GM19023 (cell line): ENCODE measurements at regions not wholly inside any gene's neighbourhood (a gene's known extent, or its start where the extent isn't known, plus 50 kb on each side); places are given as distances from the start of the nearest gene placed in this dataset.

Source experiments
- ATAC-seq: cut with Tn5 transposase; IDR thresholded peaks from one replicate; pipeline ENCODE4 v1.9.1; 2021; ENCODE audit warnings: mild to moderate bottlenecking, moderate library complexity; ENCODE audit not compliant: unreplicated experiment

DNA sequence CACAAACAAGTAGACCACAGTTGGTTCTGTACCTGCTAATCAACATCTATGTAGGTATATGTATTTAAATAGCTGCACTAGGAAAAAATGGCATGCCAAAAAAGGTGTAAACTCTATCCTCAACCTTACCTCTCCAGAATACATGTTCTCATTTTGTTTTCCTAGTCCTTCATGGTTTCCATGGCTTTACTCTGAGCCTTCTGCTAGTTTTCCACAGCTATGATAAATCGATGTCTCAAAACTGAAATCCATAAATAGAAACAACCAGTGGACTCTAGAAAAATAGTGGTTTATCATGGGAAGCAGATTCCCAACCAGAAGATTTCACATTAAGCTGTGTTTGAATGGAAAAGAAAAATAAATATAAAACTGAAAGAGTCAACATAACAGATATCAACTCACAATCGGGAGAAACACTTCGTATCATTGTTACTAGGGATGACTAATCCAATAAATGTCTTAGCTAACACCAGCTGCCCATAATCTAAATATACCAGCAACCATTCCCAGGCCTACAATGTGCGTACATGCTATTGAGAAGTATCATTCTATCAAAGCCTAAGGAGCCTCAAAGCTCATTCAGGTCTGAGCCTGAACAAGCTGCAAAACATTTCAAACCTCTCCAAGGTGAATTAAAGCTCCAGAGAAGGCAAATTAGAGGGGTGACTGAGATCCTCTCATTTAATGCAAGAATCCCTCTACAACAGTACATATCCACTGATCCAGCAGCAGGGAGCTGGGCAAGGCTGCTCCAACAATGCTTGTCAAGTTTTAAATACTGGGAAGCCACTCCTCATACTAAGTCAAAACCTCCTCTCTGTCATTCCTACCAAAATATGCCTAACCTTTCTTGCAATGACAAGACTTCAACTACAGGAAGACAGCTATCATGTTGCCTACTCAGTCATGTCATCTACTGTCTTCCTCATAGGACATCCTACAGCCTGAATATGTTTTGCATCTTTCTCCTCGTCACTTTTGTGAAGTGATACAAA lies 90.2 kb downstream of the KCTD12 start:
- ATAC-seq, result no peak

DNA sequence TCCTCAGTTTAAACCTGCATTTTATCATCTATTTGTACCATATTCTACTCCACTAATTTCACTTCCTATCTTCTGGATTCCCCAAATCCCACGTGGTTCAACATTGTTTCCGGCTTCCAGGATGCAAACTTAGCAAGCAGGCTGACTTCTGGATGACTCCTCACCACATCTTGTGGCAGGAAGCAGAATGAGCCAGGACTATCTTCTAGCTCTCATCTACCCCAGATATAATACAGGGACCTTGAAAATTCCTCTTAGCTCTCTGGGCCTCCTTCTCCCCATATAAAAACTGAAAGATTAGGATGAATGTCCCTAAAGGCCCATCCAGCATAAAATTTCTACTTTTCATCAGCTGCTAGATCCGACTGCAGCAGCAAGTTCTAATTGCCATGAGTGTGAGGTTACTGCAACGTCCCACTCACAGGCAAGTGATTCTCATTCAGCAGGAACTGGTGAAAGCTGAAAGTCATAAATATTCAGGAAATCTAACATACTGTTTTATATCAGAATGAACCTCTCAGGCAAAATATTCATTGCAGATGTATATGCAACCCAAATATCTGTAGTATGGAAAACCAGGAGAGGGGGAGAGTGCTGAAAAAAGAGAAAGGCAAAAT lies 93.4 kb downstream of the KCTD12 start:
- ATAC-seq, result no peak

DNA sequence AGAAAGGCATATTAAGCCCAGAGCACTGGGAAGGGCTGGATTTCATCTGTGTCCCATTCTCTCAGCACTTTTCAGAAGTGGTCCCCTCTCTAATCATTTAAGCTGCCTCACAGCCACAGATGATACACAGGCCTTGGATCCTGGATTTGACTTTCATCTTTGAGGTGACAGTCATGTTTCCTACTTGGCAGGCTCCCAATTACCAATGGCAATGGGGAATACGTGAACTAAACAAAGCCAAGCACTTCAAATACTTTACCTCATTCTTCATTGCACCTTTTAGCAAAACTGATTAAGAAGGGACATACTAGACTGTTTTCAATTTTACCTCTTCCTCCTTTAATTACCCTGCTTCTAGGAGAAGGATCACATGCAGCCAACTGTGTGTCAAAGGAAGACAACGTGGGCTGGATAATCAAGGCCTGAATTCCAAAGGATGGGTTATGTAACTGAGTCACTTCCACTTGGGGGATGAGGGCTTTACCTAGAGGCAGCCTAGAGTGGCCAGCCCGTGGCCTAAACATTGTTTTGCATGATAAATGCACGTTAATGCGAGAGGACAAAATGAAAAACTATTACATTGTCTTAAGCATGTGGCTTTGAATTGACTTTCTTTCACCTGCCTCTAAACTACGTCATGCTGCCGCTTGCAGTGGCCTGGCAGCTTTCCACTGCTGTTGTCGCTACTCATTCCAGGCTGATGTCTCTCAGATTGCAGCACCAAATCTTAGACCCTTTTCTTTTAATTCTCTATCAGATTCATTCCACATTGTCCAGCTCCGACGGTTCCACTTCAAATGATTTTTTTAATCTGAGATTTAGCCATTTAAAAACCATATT lies 95.0 kb downstream of the KCTD12 start:
- ATAC-seq, result no peak

DNA sequence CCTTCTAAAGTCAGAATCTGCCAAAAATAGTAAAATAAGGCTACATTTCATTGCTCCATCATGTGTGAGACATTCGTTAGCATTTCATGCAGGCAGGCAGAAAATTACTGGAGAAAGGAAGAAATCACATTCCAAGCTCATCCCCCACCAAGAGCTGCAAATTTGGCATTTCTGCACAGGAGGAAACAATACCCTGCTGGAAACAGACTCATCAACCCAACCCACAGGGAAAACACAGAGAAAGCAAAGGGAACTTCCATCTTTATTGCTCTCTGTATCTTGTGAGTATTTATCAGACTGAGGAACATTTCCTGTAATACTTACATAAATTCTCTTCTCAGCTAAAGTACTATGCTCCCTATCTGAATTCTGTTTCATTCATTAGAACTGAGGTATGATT lies 95.7 kb downstream of the KCTD12 start:
- ATAC-seq, result no peak

DNA sequence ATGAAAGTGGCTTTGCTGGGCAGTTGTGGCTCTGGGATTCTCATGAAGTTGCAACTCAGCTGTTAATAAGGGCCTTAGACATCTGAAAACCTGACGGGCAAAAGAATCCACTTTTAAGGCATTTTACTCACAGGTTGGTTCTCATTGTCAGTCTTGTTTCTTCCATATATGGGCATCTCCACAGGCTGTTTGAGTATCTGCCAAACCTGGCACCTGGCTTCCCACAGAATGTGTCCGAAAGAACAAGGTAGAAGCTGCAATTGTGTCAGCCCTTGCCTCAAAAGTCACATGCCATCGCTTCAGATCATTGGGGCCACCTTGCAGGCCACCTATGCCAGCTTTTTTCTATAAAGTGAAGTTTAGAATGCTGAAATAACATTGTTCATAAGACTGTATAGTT lies 102.4 kb downstream of the KCTD12 start:
- no peak for ATAC-seq

DNA sequence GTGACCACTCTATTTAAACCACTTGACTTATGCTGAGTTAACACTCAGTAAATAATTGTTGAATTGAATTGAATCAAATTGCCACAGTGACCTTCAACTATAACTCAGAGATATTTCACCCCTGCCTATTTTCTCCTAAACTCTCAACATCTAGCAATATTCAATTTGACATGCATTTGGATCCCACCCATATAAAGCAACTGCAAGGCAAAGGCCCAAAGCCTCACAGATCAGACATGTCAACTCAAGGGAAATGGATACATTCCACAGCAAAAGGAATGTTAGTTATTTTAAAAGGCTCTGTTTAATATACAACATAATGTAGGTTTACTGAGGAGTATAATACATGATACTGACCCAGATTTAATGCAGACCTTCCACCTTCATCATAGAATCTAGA lies 107.4 kb downstream of the KCTD12 start:
- ATAC-seq, result no peak

DNA sequence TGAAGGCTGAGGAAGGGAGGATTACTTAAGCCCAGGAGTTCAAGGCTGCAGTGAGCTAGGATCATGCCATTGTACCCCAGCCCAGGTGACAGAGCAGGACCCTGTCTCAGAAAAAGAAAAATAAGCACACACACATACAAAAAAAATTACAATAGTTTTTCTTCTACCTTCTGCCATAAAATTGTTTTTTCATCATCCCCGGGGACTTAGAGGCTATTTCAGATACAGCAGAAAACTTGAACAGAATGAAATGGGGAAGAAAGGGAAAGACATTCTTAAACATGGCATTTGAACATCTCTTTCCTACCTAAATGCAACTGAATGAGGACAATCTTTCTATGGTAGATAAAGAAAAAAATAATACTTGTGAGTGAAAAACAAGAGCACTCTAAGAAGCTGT lies 109.1 kb downstream of the KCTD12 start:
- ATAC-seq, result no peak

DNA sequence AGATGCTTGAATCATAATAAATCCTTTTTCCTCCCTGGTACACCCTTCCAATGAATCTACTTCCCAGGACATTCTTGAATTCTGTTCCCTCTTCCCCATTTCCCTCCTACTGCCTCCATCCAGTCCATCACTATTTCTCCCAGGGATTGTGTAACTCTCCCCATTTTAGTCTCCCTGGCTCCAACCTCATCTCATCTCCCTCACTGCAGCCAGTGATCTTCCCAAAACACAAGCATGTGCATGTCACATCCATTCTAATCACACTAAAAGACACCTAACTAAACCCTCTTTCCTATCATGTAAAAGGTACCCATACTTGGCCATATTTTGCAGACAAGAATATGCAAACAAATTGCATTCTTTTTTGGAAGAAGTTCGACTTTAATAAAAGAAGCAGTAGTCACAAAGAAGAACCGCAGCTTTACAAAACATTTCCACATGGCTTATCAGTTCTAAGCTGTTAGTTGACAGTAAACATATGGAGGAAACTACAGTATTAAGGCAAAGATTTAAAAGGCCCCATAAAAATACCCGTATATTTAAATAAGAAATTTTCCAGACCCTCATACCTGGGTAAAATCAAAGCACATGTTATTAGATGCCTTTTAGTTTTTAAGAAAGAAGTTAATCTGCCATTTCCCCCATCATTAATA lies 111.0 kb downstream of the KCTD12 start:
- ATAC-seq, result no peak

DNA sequence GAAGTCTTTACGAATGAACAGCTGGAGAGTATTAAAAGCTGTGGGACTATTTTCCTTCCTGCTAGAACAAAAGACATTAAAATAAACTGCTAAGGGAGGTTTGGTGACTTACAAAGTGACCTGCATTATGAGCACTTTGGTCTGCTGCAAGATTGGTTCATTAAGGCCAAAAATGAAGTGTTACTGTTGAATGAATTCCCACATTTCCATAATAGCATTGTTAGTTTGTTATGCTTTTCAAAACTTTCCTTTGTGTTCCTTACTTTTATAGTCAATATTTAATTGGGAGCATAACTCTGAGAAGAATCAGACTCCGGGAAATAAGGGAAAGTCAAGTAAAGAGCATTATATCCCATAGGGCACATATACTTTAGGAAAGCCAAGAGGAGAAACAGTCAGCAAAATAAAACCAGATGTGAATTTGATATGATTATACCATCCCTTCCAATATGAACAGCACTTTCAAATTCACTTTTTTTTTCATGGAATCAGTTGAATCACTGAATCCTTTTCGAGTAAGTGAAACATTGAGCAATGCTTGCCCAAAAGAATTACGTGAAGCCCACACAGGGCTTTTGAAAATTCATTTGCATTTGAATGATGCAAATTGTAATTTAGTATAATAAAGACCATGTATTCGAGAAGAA lies 112.6 kb downstream of the KCTD12 start:
- ATAC-seq, result no peak

DNA sequence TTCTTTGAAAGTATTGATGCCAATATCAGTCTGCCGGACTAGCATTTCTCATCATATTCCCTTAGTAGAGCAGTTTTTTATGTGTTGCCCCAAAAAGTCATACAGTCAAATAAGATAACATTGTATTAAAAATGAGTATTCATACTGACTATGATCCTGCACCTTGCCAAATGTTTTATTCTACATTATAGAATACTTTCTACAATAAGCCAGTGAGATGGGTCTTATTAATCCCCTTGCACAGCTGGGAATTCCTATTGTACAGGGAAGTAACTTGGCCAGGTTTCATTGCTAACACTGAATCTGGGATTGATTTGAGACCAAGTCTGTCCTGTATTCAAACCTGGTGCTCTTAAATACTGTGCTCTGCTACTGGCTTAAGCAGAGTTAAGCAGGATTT lies 114.0 kb downstream of the KCTD12 start:
- ATAC-seq, result no peak

DNA sequence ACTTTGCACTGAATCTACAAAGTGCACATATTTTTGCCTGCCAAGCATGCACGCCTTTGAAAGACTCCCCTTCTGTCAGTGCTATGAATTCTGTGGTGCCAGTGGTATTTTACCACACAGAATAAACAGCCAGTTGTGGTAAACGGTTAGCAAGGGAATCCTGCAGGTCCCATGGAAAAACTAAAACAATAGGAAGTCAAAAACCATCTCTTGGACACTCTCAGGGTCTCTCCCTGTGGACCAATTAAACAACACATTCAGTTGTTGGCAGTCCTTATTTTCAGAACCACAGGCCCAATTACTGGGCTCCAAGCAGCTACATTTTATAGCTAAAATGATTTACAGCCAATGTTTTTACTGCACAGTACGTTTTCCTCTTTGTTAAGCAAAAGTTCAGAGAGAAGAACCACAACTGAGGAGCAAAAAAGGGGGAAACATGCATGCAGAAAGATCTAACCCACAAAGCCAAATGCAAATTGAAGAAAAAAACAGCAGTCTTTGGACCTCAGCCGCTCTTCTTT lies 116.9 kb downstream of the KCTD12 start:
- no peak for ATAC-seq

DNA sequence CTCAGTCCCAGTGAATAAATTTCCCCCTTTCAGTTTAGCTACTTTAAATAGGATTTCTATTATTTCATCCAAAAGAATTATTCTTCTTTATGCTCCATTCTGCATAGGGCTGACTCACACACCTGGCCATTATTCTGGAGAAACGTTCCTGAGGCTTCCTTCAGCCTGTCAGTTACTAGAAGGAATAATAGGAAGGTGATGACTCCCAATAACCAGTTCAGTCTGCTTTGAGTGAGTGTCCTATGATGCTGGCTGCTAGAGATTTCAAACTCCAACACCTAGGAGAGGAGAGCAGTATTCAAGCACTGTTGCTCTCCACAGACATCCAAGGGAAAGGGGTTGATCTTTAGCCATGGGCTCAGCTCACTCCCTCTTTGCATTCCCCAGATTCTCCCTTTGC lies 117.8 kb downstream of the KCTD12 start:
- no peak for ATAC-seq

DNA sequence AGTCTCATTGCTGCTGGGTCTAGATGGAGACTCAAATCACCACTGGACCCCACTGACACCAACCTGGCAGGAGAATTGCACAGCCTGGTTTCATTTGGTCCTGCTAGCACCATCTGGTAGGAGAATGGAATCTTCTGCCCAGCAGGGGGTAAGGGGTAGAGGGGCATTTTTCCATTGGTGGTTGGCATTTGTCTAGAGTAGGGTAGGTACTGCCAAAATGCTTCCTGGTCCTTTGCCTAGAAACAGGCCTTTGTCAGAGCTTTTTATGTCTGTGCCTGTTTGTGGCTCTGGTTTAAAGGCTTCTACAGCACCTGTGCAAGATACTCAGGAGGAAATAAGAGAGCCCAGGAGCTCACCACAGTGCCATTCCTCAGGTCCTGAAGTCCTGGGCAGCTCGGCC lies 121.3 kb downstream of the KCTD12 start:
- ATAC-seq, result no peak

DNA sequence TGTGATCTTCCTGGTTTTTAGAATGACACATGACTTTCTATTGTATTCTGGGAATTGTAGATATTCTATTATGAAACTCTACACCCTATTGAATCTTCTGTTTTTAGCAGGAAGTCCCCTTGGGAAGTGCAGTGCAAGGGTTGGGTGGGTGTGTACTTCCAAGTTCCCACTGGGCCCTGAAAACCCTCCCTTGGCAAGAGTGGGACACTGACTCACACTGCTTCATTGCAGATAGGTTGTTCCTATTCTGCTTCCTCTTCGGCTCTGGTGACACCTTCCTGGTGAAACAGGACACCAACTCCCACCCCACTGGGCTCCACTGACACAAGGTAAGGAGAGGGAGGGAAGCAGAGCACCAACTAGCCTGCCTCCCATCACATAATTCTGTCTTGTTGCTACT lies 121.8 kb downstream of the KCTD12 start:
- no peak for ATAC-seq

DNA sequence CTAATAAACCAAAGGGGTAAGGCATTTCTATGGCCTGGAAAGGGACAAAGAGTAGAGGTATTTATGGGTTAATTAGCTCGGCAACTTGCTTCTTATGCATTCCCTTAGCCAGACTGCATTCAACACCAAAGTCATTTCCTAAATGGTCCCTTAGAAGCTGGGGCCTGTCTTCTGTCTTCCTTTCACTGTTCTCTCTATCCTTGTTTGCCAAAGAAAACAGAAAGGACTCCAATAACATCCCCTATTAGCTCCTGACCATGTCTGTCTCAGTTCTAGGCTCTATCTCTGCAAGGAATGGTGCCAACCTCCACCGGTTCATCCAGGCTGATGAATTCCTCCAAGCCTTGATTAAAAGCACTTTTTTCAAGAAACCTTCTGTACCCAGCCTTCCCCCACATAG lies 123.5 kb downstream of the KCTD12 start:
- no peak for ATAC-seq

DNA sequence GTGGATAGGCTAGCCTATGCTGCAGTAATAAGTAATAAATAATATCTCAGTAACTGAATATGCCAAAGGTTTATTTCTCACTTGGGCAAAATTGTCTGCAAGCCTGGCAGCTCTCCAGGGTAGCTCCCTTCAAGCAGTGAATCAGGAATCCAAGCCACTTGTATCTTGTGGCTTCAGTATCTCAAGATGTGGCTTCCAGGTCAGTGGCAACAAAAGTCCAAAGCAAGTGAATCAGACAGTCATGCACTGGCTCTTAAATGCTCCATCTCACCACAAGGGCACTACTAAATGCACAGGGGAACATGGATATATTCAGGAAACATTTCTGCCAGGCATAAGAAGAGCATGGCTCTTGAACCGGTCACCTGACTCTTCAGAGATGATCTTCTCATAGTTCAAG lies 126.3 kb downstream of the KCTD12 start:
- no peak for ATAC-seq

DNA sequence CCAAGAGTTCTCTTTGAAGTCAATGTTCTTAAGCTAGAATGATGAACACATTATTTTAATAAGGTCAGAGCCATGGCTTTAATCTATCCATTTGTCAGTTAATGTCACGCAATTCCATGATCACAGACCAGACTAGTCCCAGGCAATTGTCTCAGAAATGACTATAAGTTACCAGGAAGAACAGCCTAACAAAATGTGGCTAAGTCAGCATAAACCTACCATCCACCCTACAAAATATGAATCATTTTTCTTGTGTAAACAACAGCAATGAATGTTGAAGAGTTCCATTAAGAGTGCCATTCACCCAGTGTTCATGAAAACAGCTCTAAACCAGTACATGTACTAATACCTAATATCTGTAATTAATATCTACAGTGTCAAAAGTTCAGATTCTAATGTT lies 127.5 kb downstream of the KCTD12 start:
- ATAC-seq, result no peak

DNA sequence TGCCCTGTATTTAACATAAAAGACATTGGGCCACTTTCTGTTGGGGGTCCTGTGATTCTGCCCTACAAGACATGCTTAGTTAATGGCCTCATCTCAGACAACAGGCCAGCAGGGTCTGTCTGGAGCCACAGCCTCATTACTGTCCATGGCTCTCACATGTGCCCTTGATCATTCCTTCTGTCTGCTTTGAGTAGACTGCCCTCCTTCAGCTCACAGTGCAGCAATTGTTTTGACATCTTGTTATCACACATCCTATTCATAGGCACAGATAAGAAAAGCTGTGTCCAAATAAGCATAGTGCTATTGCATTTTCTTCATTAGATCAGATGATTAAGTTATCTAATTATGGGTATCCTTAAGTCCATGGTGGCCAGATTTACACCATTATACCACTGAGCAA lies 127.9 kb downstream of the KCTD12 start:
- no peak for ATAC-seq

DNA sequence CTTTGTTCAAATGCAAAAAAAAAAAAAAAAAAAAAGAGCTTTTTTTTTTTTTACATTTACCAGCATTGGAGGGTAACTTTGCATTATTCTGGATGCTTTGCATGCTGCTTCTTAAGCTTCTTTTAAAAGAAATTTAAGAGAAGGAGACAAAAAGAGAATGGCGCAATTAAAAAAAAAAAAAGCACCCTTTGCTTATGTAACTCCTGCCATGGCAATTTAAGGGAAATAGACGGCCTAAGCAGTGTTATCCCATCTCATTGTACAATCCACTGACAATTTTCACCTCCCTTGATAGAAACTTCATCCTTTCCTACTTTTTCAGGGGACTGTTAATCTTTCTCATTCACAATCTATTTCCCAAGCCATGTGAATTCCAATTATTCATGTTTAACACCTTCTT lies 129.8 kb downstream of the KCTD12 start:
- ATAC-seq, result no peak

DNA sequence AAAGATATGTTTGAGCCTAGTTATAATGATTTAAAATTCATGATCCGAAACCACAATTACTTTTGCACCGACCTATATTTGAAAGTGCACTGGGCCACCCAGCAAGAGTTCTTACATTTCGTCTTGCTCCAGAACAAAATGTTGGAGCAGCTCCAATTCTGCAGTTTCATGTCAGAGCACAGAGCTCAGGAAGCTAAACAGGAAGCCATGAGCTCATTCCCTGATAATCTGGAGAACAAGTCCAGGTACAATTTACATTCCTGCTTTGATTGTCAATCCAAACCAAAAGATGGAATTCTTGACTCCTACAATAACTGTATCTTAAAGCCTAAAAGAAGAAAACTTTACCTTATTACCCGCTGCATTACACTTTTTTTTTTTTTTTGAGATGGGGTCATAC lies 131.8 kb downstream of the KCTD12 start:
- no peak for ATAC-seq
